Suprapubic skin (tissue), 4 donors: ENCODE measurements at regions not wholly inside any gene's neighbourhood (a gene's known extent, or its start where the extent isn't known, plus 50 kb on each side); places are given as distances from the start of the nearest gene placed in this dataset.

Experiments
- DNase-seq, 2 donors: peaks; one replicate each; pipeline ENCODE4 v3.0.0-alpha.2; 2019; ENCODE audit warnings: low spot score in 2 of 2
- H3K27ac ChIP-seq: fragments of 200-600 bp; sonication (generic); one replicate; pipeline ENCODE4 v1.5.1; 2019
- H3K27me3 ChIP-seq: fragments of 200-600 bp; sonication (generic); one replicate; pipeline ENCODE4 v1.5.1; 2019
- H3K36me3 ChIP-seq: fragments of 200-600 bp; sonication (generic); one replicate; pipeline ENCODE4 v1.5.1; 2019
- H3K4me1 ChIP-seq: fragments of 200-600 bp; sonication (generic); one replicate; pipeline ENCODE4 v1.5.1; 2019
- H3K4me3 ChIP-seq: fragments of 200-600 bp; sonication (generic); one replicate; pipeline ENCODE4 v1.5.1; 2019; ENCODE audit warnings: mild to moderate bottlenecking
- H3K9me3 ChIP-seq: fragments of 200-600 bp; sonication (generic); one replicate; pipeline ENCODE4 v1.5.1; 2019
- CTCF ChIP-seq, 2 donors: fragments of 200-600 bp in 1 of 2; fragments of 450-650 bp in 1 of 2; sonication (generic) in 1 of 2; IDR thresholded peaks; one replicate each; pipeline ENCODE4 v1.5.1; 2016 to 2019; ENCODE audit warnings: antibody characterized with exemption in 2 of 2, mild to moderate bottlenecking in 1 of 2, moderate library complexity in 1 of 2
- EP300 ChIP-seq: sonication (generic); formaldehyde crosslinking; IDR thresholded peaks from one replicate; pipeline ENCODE4 v1.6.1; 2017; ENCODE audit warnings: antibody characterized with exemption
- POLR2A ChIP-seq, 2 donors: fragments of 450-650 bp; IDR thresholded peaks; one replicate each; pipeline ENCODE4 v1.6.1; 2017; ENCODE audit warnings: antibody characterized with exemption in 2 of 2, mild to moderate bottlenecking in 2 of 2, moderate library complexity in 2 of 2
- POLR2AphosphoS5 ChIP-seq, 3 donors: sonication (generic); formaldehyde crosslinking; IDR thresholded peaks; one replicate each; pipeline ENCODE4 v1.6.1; 2017; ENCODE audit warnings: antibody characterized with exemption in 3 of 3
- WGBS: methylation state at CpG from one replicate; pipeline ENCODE4 v1.1.5; 2018; 5-methylcytosine and 5-hydroxymethylcytosine counted together

GRCh38 chr5:167929841-167930240 is 361.6 kb upstream of the WWC1 start:
- no peak overlapping the region for H3K4me3 ChIP-seq
- TF ChIP-seq POLR2A (IDR thresholded peaks at IDR 0.05) (no peak), CTCF (IDR thresholded peaks at IDR 0.05) (no peak), POLR2AphosphoS5 (IDR thresholded peaks at IDR 0.05) (no peak), EP300 (no peak)
- no peak overlapping the region for H3K27ac ChIP-seq
- WGBS: 72% methylated on average over 3 of the region's 3 CpGs
- no peaks in the 10 kb centered on the region for H3K27me3 ChIP-seq
- DNase-seq: no peak
- no peaks in the 10 kb centered on the region for H3K36me3 ChIP-seq
- H3K9me3 ChIP-seq: no peaks in the 10 kb centered on the region
- H3K4me1 ChIP-seq: no peaks in the 10 kb centered on the region

DNA sequence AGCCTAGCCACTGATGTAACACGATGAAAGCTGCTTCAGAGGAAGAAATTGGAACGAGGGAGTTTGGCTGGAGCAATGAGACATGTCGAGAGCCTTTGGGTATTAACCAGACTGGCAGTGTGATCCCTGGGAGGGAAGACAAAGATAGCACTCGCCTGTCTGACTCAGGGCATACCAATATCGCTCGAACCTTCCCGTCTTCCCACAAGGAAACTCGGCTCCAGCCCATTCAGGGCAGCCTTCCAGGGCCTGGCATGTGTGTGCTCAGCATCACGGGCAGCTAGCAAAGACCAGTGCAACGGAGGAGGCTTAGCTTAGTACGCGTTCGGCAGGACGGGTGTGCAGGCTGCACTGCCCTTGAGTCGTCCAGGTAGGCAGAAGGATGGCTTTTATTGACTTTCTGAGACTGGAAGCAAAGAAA is 356.9 kb upstream of the WWC1 start:
- WGBS: 65% methylated on average over 15 of the region's 15 CpGs
- Histone ChIP-seq H3K27ac (no peak overlapping the region), H3K4me1 (no peaks in the 10 kb centered on the region), H3K4me3 (no peak overlapping the region), H3K27me3 (no peaks in the 10 kb centered on the region), H3K9me3 (no peaks in the 10 kb centered on the region), H3K36me3 (no peaks in the 10 kb centered on the region)
- no peak for TF ChIP-seq CTCF (IDR thresholded peaks at IDR 0.05)
- no peak for TF ChIP-seq EP300
- no peak for TF ChIP-seq POLR2A (IDR thresholded peaks at IDR 0.05)
- no peak for TF ChIP-seq POLR2AphosphoS5 (IDR thresholded peaks at IDR 0.05)
- no peak for DNase-seq

- TF ChIP-seq POLR2AphosphoS5 (IDR thresholded peaks at IDR 0.05): no peak
- TF ChIP-seq POLR2A (IDR thresholded peaks at IDR 0.05): no peak
- no peak for TF ChIP-seq EP300
- no peak for TF ChIP-seq CTCF (IDR thresholded peaks at IDR 0.05)
- Histone ChIP-seq H3K27me3 (no peaks in the 10 kb centered on the region), H3K4me3 (no peak overlapping the region), H3K36me3 (no peaks in the 10 kb centered on the region), H3K9me3 (no peaks in the 10 kb centered on the region), H3K27ac (no peak overlapping the region), H3K4me1 (no peaks in the 10 kb centered on the region)
- WGBS: 78% methylated on average over 4 of the region's 4 CpGs
- DNase-seq: no peak
Observed at GRCh38 chr5:167936022-167936421, 355.4 kb upstream of the WWC1 start.

DNA sequence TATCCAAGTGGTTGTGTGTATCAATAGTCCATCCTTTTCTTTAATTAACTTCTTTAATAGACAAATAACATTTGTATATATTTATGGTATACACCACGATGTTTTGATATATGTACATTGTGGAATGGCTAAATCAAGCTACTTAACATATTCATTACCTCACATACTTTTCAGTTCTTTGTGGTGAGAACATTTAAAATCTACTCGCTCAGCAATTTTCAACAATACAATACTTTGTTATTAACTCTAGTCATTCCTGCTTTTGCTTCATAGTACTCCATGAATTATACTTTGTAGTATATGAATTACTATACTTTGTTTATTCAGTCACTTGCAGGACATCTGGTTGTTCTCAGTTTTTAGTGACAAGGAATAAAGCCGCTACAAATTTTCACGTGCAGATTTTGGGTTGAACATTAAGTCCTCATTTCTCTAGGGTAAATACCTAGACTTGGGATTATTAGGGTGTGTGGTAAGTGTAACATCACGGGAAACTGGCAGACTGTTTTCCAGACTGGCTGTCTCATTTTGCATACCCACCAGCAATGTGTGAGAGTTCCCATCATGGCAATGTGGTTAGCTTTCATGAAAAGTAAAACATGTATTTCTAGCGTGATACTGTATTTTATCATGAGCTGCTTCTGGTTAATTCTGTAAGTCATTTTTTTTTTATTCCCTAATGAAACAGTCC is 354.4 kb upstream of the WWC1 start:
- DNase-seq: no peak
- Histone ChIP-seq H3K27me3 (no peaks in the 10 kb centered on the region), H3K36me3 (no peaks in the 10 kb centered on the region), H3K4me1 (no peaks in the 10 kb centered on the region), H3K9me3 (no peaks in the 10 kb centered on the region), H3K4me3 (no peak overlapping the region), H3K27ac (no peak overlapping the region)
- TF ChIP-seq POLR2A (IDR thresholded peaks at IDR 0.05) (no peak), CTCF (IDR thresholded peaks at IDR 0.05) (no peak), POLR2AphosphoS5 (IDR thresholded peaks at IDR 0.05) (no peak), EP300 (no peak)
- 64% methylated on average over 6 of the region's 6 CpGs for WGBS

DNA sequence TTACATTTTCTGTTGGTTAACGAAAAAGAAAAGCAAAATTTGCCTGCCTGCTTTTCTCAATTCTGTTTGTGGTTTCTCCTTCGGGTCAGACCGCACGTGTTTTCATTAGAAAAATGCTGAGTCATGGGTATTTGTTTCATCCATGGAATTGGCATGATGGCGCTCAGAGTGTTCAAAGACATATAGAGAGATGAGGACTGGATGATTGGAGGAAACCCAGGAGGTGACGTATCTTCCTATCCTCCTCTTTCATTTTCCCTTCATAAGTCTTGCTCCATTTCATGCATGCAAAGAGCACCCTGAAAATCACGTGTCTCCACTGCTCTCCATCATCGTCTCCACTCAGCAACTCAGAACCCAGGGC is 353.8 kb upstream of the WWC1 start:
- Histone ChIP-seq H3K4me1 (no peaks in the 10 kb centered on the region), H3K9me3 (no peaks in the 10 kb centered on the region), H3K36me3 (no peaks in the 10 kb centered on the region), H3K27ac (no peak overlapping the region), H3K4me3 (no peak overlapping the region), H3K27me3 (no peaks in the 10 kb centered on the region)
- DNase-seq: no peak
- WGBS: 64% methylated on average over 8 of the region's 8 CpGs
- TF ChIP-seq POLR2AphosphoS5 (IDR thresholded peaks at IDR 0.05) (no peak), EP300 (no peak), CTCF (IDR thresholded peaks at IDR 0.05) (no peak), POLR2A (IDR thresholded peaks at IDR 0.05) (no peak)
